Parathyroid adenoma (tissue), 2 donors: ENCODE measurements at regions not wholly inside any gene's neighbourhood (a gene's known extent, or its start where the extent isn't known, plus 50 kb on each side); places are given as distances from the start of the nearest gene placed in this dataset.

Experiments used
- H2AFZ ChIP-seq: fragments of 300-600 bp; sonication (generic); one replicate; pipeline ENCODE4 v1.7.0; 2017; ENCODE audit warnings: antibody characterized with exemption, mild to moderate bottlenecking
- H3K27ac ChIP-seq: fragments of 300-600 bp; sonication (generic); one replicate; pipeline ENCODE4 v1.7.0; 2017
- H3K27me3 ChIP-seq: fragments of 300-600 bp; sonication (generic); one replicate; pipeline ENCODE4 v1.7.0; 2017; ENCODE audit warnings: low read length; ENCODE audit not compliant: control insufficient read depth, insufficient read depth
- H3K36me3 ChIP-seq: fragments of 300-600 bp; sonication (generic); one replicate; pipeline ENCODE4 v1.7.0; 2017; ENCODE audit warnings: low read length; ENCODE audit not compliant: control insufficient read depth, insufficient read depth
- H3K4me1 ChIP-seq: fragments of 300-600 bp; sonication (generic); one replicate; pipeline ENCODE4 v1.7.0; 2017; ENCODE audit warnings: control low read depth
- H3K4me2 ChIP-seq: fragments of 300-600 bp; sonication (generic); one replicate; pipeline ENCODE4 v1.7.0; 2017; ENCODE audit warnings: low read length
- H3K4me3 ChIP-seq: fragments of 300-600 bp; sonication (generic); one replicate; pipeline ENCODE4 v1.7.0; 2017; ENCODE audit warnings: low read depth, low read length
- H3K79me2 ChIP-seq: fragments of 300-600 bp; sonication (generic); one replicate; pipeline ENCODE4 v1.7.0; 2017; ENCODE audit warnings: control low read depth
- H3K9ac ChIP-seq: fragments of 300-600 bp; sonication (generic); one replicate; pipeline ENCODE4 v1.7.0; 2017; ENCODE audit warnings: mild to moderate bottlenecking
- H3K9me3 ChIP-seq: fragments of 300-600 bp; sonication (generic); one replicate; pipeline ENCODE4 v1.7.0; 2017; ENCODE audit warnings: low read length; ENCODE audit not compliant: control insufficient read depth
- TF ChIP-seq, protein P1 (sequence below): fragments of 300-600 bp; sonication (generic); IDR thresholded peaks from one replicate; pipeline ENCODE4 v1.7.0; 2017; ENCODE audit warnings: antibody characterized with exemption, mild to moderate bottlenecking
- donor health status: primary hyperparathyroidism.

DNA sequence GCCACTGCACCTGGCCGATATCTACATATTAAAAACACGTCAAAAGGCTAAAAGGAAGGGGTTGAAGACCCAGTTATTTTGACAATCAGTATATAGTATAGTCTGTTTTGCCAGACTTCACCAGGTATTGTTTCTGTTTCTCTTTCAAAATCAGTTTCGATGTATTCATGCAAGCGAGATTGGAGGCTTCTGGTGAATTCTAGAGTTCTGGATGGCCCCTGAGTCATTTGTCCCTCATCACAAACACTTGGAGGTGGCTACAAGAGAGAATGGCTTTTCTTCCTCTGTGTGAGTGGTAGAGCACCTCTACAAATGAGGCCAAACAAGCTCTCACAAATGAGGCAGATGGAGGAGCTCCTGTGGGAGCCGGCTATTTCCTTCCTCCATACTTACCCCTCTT, 68.6 kb upstream of the ADGRG2 start:
- Histone ChIP-seq H3K79me2 (no peaks in the 10 kb centered on the region), H3K9ac (no peak overlapping the region), H3K4me2 (no peak overlapping the region), H3K27ac (no peak overlapping the region), H3K27me3 (no peaks in the 10 kb centered on the region), H2AFZ (no peak overlapping the region), H3K9me3 (no peaks in the 10 kb centered on the region), H3K4me1 (no peaks in the 10 kb centered on the region), H3K36me3 (no peaks in the 10 kb centered on the region), H3K4me3 (no peak overlapping the region)
- TF ChIP-seq, protein P1, sequence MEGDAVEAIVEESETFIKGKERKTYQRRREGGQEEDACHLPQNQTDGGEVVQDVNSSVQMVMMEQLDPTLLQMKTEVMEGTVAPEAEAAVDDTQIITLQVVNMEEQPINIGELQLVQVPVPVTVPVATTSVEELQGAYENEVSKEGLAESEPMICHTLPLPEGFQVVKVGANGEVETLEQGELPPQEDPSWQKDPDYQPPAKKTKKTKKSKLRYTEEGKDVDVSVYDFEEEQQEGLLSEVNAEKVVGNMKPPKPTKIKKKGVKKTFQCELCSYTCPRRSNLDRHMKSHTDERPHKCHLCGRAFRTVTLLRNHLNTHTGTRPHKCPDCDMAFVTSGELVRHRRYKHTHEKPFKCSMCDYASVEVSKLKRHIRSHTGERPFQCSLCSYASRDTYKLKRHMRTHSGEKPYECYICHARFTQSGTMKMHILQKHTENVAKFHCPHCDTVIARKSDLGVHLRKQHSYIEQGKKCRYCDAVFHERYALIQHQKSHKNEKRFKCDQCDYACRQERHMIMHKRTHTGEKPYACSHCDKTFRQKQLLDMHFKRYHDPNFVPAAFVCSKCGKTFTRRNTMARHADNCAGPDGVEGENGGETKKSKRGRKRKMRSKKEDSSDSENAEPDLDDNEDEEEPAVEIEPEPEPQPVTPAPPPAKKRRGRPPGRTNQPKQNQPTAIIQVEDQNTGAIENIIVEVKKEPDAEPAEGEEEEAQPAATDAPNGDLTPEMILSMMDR, result no peak

GRCh38 chrX:19193565-19193964, 71.3 kb upstream of the ADGRG2 start:
- Histone ChIP-seq H3K9me3 (no peaks in the 10 kb centered on the region), H3K9ac (no peak overlapping the region), H3K4me1 (no peaks in the 10 kb centered on the region), H3K36me3 (no peaks in the 10 kb centered on the region), H3K27me3 (no peaks in the 10 kb centered on the region), H3K27ac (no peak overlapping the region), H3K4me2 (no peak overlapping the region), H3K79me2 (no peaks in the 10 kb centered on the region), H2AFZ (no peak overlapping the region), H3K4me3 (no peak overlapping the region)
- TF ChIP-seq, protein P1, result no peak

DNA sequence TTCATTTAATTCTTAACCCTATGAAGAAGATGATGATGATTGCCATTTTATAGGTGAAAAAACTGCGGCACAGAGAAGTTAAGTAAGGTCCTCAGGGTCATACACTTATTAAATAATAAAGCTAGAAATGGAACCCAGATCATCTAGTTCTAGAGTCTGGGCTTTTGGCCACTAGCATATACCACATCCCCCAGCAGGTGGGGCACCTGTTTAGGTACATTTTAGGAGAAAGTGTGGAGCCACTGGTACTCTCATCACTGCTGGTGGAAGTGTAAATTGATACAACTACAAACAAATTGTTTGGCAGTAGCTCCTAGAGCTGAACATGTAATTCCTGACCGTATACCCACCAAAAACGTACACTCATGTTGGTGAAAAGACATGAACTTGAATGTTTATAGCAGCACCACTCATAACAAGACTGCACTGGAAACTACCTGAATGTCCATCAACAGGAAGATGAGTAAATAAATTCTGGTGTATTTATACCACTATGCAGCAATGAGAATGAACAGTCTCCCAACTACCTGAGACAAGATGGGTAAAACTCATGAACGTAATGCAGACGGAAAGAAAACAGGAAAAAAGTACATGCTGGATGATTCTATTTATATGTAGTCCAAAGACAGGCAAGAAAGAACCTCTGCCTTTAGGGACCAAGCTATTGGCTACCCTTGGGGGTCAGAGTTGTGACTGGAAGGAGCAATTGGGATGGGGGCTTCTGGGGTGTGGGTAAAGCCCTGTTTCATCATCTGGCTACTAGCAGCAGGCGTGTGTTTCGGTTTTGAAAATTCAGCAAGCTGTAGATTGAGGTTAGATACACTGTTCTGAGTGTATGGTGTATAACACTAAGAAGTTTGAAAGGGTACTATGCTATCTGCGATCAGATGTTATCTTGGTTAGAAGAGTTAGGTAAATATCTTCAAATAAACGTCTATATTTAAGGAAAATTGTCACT, 72.3 kb upstream of the ADGRG2 start:
- H3K4me3 ChIP-seq, result no peak overlapping the region
- no peaks in the 10 kb centered on the region for H3K36me3 ChIP-seq
- no peak overlapping the region for H2AFZ ChIP-seq
- no peak overlapping the region for H3K4me2 ChIP-seq
- H3K27ac ChIP-seq, result no peak overlapping the region
- H3K9ac ChIP-seq, result no peak overlapping the region
- H3K79me2 ChIP-seq, result no peaks in the 10 kb centered on the region
- TF ChIP-seq, protein P1, result peak; percentile 12
- H3K9me3 ChIP-seq, result no peaks in the 10 kb centered on the region
- no peaks in the 10 kb centered on the region for H3K4me1 ChIP-seq
- H3K27me3 ChIP-seq, result no peaks in the 10 kb centered on the region

- Histone ChIP-seq H3K36me3 (no peaks in the 10 kb centered on the region), H3K4me3 (no peak overlapping the region), H2AFZ (no peak overlapping the region), H3K9ac (no peak overlapping the region), H3K27ac (no peak overlapping the region), H3K79me2 (no peaks in the 10 kb centered on the region), H3K9me3 (no peaks in the 10 kb centered on the region), H3K27me3 (no peaks in the 10 kb centered on the region), H3K4me2 (no peak overlapping the region), H3K4me1 (no peaks in the 10 kb centered on the region)
- TF ChIP-seq, protein P1, result no peak
Measured at GRCh38 chrX:19195243-19195610, 73.0 kb upstream of the ADGRG2 start.

GRCh38 chrX:19198473-19198872, 76.2 kb upstream of the ADGRG2 start:
- Histone ChIP-seq H3K9me3 (no peaks in the 10 kb centered on the region), H2AFZ (no peak overlapping the region), H3K36me3 (no peaks in the 10 kb centered on the region), H3K9ac (no peak overlapping the region), H3K79me2 (no peaks in the 10 kb centered on the region), H3K4me2 (no peak overlapping the region), H3K4me1 (no peaks in the 10 kb centered on the region), H3K4me3 (no peak overlapping the region), H3K27me3 (no peaks in the 10 kb centered on the region), H3K27ac (no peak overlapping the region)
- TF ChIP-seq, protein P1, result no peak
